ENCODE measurements at regions not wholly inside any gene's neighbourhood (a gene's known extent, or its start where the extent isn't known, plus 50 kb on each side); places are given as distances from the start of the nearest gene placed in this dataset.

DNA sequence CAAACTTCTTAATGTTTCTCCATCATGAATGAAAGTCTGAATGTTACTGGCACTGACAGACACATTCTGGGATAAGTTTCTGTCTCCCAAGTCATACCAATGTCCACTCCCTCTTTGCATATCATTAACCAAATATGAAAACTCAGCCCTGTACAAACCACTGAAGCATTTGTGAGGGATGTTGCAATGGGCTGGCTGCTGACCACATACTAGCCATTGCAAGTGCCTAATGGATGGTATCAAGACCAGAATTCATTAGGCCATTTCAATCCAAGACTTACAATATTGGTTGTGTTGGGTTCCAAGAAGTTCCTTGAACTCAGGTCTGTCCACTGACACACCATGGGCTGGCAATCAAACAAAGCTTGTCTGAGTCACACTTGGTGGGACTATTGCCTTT is 73.8 kb downstream of the CBLN2 start:
- Histone ChIP-seq H3K27ac (no peak overlapping the region), H3K9me3 (no peaks in the 10 kb centered on the region), H3K27me3 (ENCODE audit: low read depth) (no peaks in the 10 kb centered on the region), H3K36me3 (no peaks in the 10 kb centered on the region), H3K4me3 (no peak overlapping the region), H3K4me1 (no peaks in the 10 kb centered on the region)
- intact Hi-C loops (cut with DNase I): no loop called here
- TF ChIP-seq, protein P1, sequence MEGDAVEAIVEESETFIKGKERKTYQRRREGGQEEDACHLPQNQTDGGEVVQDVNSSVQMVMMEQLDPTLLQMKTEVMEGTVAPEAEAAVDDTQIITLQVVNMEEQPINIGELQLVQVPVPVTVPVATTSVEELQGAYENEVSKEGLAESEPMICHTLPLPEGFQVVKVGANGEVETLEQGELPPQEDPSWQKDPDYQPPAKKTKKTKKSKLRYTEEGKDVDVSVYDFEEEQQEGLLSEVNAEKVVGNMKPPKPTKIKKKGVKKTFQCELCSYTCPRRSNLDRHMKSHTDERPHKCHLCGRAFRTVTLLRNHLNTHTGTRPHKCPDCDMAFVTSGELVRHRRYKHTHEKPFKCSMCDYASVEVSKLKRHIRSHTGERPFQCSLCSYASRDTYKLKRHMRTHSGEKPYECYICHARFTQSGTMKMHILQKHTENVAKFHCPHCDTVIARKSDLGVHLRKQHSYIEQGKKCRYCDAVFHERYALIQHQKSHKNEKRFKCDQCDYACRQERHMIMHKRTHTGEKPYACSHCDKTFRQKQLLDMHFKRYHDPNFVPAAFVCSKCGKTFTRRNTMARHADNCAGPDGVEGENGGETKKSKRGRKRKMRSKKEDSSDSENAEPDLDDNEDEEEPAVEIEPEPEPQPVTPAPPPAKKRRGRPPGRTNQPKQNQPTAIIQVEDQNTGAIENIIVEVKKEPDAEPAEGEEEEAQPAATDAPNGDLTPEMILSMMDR (IDR thresholded peaks at IDR 0.05): no peak
- no peak for DNase-seq
- no peak for ATAC-seq

DNA sequence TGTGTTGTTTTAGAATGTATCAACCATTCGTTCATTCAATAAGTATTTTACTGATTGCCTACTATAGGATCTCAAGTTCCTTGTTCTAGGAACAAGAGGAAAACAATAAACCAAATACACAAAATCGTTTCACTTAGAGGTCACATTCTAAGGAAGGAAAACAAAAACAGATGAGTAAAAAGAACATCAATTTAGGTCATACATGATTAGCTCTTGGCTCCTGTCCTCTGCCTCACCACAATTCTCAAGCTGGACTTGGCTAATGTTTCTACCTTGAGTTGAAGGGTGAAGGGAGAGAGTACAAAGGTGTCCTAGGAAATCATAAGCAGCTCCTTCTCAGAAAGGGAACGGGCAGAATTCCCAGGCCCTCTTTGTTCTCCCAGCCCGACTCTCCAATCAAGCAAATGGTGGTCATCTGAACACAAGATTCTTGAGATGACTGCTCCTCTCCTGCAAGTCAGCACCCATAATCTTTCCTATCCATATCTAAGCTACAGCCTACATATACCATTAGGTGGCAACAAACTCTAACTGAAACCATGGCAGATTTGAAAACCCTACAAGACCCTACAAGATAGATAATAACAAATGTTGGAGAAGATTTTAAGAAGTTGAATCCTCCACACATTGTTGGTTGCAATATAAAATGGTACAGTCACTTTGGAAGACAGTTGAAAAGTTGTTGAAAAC is 76.0 kb downstream of the CBLN2 start:
- no peak overlapping the region for H3K4me3 ChIP-seq
- DNase-seq: no peak
- H3K4me1 ChIP-seq: no peaks in the 10 kb centered on the region
- ATAC-seq: no peak
- TF ChIP-seq, protein P1 (IDR thresholded peaks at IDR 0.05): no peak
- H3K27me3 ChIP-seq (ENCODE audit: low read depth): no peaks in the 10 kb centered on the region
- no peak overlapping the region for H3K27ac ChIP-seq
- intact Hi-C loops (cut with DNase I): no loop called here
- no peaks in the 10 kb centered on the region for H3K36me3 ChIP-seq
- H3K9me3 ChIP-seq: no peaks in the 10 kb centered on the region

DNA sequence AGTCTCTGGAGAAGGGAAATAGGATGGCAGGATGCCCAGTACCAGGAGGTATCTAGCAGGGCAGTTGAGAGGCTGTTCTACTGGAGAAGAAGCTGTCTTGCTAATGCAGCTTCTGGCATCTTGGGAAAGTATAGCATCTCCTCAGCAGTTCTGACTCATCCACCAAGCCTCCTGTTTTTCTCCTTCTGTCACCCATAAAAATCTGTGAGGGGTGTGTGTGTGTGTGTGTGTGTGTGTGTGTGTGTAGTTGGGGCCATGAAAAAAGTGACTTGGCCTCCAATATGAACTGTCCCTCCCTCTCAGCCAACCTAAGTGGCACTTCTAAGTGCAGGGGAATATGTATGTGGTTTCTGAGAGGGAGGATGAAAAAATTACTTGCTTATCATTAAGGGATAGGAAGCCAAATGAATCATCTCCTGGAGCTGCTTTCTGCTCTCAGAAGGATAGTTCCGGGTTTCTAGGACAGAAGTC is 83.9 kb downstream of the CBLN2 start:
- ATAC-seq (no peak), DNase-seq (no peak)
- no peak overlapping the region for H3K27ac ChIP-seq
- no peaks in the 10 kb centered on the region for H3K4me1 ChIP-seq
- no peak overlapping the region for H3K4me3 ChIP-seq
- TF ChIP-seq, protein P1 (IDR thresholded peaks at IDR 0.05): no peak
- no peaks in the 10 kb centered on the region for H3K27me3 ChIP-seq (ENCODE audit: low read depth)
- intact Hi-C loops (cut with DNase I): no loop called here
- no peaks in the 10 kb centered on the region for H3K9me3 ChIP-seq
- no peaks in the 10 kb centered on the region for H3K36me3 ChIP-seq

DNA sequence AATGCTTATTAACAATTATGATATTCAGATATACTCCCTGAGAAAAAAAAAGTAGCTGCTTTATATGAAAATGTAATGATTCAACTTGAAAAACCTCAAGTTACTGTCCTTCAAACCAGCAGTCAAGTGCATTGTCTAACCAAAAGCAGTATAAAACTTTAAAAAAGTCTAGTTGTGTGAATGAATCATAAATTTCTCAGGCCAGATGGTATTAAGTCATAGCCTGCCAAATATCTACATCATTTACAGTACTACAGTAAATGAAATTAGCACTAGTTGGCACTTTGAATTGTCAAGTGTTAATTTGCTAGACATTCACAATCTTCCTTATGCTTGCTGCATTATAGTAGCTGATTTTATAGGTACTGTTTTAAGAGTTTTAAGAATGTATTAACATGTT is 85.9 kb downstream of the CBLN2 start:
- Histone ChIP-seq H3K4me1 (no peaks in the 10 kb centered on the region), H3K27ac (no peak overlapping the region), H3K27me3 (ENCODE audit: low read depth) (no peaks in the 10 kb centered on the region), H3K4me3 (no peak overlapping the region), H3K9me3 (no peaks in the 10 kb centered on the region), H3K36me3 (no peaks in the 10 kb centered on the region)
- intact Hi-C loops (cut with DNase I): no loop called here
- TF ChIP-seq, protein P1 (IDR thresholded peaks at IDR 0.05): no peak
- ATAC-seq (no peak), DNase-seq (no peak)

DNA sequence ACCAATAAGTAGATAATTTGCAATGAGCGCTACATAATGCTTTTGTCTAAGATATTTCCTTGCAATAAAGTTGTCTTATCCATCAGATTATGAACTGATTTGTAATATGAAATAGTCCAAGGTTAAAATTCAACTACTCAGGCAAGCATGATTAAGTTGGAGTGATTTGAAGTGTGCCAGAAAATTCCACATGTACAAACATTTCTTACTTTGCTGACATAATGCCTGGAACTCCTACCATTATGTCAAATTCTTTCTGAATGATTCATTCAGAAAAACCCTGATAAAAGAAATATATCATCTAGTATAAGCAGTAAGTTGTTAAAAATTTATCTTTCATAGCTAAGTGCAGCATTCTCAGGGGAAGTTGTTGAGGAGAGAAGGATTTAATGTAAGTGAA is 87.3 kb downstream of the CBLN2 start:
- intact Hi-C loops (cut with DNase I): no loop called here
- Histone ChIP-seq H3K36me3 (no peaks in the 10 kb centered on the region), H3K27me3 (ENCODE audit: low read depth) (no peaks in the 10 kb centered on the region), H3K4me3 (no peak overlapping the region), H3K4me1 (no peaks in the 10 kb centered on the region), H3K9me3 (no peaks in the 10 kb centered on the region), H3K27ac (no peak overlapping the region)
- TF ChIP-seq, protein P1 (IDR thresholded peaks at IDR 0.05): no peak
- DNase-seq (no peak), ATAC-seq (peak in 1 of 2 donors; percentile 44)

Data from lower lobe of right lung (tissue), 2 donors.